Keratinocyte (primary cell): ENCODE measurements at regions not wholly inside any gene's neighbourhood (a gene's known extent, or its start where the extent isn't known, plus 50 kb on each side); places are given as distances from the start of the nearest gene placed in this dataset.

Experiments
- DNase-seq: peaks from one replicate; pipeline ENCODE4 v3.0.0-alpha.2; 2011; ENCODE audit warnings: low read depth, missing footprints, low spot score
- FAIRE-seq: peaks from 2 replicates; lab custom pipeline; 2011; peaks lifted over from hg19 to GRCh38; lab: Jason Lieb, UNC
- H2AFZ ChIP-seq: 2 replicates; pipeline ENCODE4 v1.6.0; 2012; ENCODE audit warnings: low read length, control low read depth, inconsistent platforms; ENCODE audit not compliant: control insufficient read depth
- H3K27ac ChIP-seq: 2 replicates; pipeline ENCODE4 v1.5.1; 2011; ENCODE audit warnings: low read length; ENCODE audit not compliant: control insufficient read depth, insufficient read depth
- H3K27me3 ChIP-seq: 3 replicates; pipeline ENCODE4 v1.6.0; 2011; ENCODE audit warnings: low read length; ENCODE audit not compliant: control insufficient read depth, insufficient read depth; ENCODE audit errors: extremely low read depth
- H3K36me3 ChIP-seq, 2 experiments: 2 replicates in 1 of 2; 3 replicates in 1 of 2; pipeline ENCODE4 v1.5.1; 2011; ENCODE audit warnings: low read length in 2 of 2, mild to moderate bottlenecking in 1 of 2; ENCODE audit not compliant: control insufficient read depth in 2 of 2, insufficient read depth in 2 of 2; ENCODE audit errors: extremely low read depth in 1 of 2
- H3K4me1 ChIP-seq: 3 replicates; pipeline ENCODE4 v1.5.1; 2011; ENCODE audit warnings: low read length; ENCODE audit not compliant: control insufficient read depth, insufficient read depth; ENCODE audit errors: extremely low read depth
- H3K4me2 ChIP-seq: 3 replicates; pipeline ENCODE4 v1.6.0; 2011; ENCODE audit warnings: low read depth, low read length; ENCODE audit not compliant: control insufficient read depth, insufficient read depth; ENCODE audit errors: extremely low read depth
- H3K4me3 ChIP-seq, 3 experiments: fragments of 200-600 bp in 1 of 3; sonication (generic) in 1 of 3; 2 replicates in 2 of 3; 3 replicates in 1 of 3; pipeline ENCODE4 v1.5.1; 2011 to 2016; ENCODE audit warnings: low read length in 3 of 3, mild to moderate bottlenecking in 3 of 3, control low read depth in 2 of 3, inconsistent platforms in 1 of 3, low read depth in 1 of 3, mixed read lengths in 1 of 3, mixed run types in 1 of 3, moderate library complexity in 1 of 3; ENCODE audit not compliant: control insufficient read depth in 2 of 3, insufficient read depth in 2 of 3; ENCODE audit errors: extremely low read depth in 1 of 3
- H3K79me2 ChIP-seq: 2 replicates; pipeline ENCODE4 v1.6.0; 2012; ENCODE audit warnings: low read length; ENCODE audit not compliant: control insufficient read depth, insufficient read depth
- H3K9ac ChIP-seq: 3 replicates; pipeline ENCODE4 v1.6.0; 2011; ENCODE audit warnings: low read length; ENCODE audit not compliant: control insufficient read depth, insufficient read depth; ENCODE audit errors: extremely low read depth
- H3K9me1 ChIP-seq: 3 replicates; pipeline ENCODE4 v1.6.0; 2011; ENCODE audit warnings: low read length; ENCODE audit not compliant: control insufficient read depth, insufficient read depth; ENCODE audit errors: extremely low read depth
- H3K9me3 ChIP-seq: 2 replicates; pipeline ENCODE4 v1.5.1; 2012; ENCODE audit warnings: low read depth, low read length; ENCODE audit not compliant: control insufficient read depth
- H4K20me1 ChIP-seq: 3 replicates; pipeline ENCODE4 v1.6.0; 2011; ENCODE audit warnings: low read length; ENCODE audit not compliant: control insufficient read depth, insufficient read depth; ENCODE audit errors: extremely low read depth
- CTCF ChIP-seq, 3 experiments: IDR thresholded peaks in 1 of 3; conservative IDR thresholded peaks in 1 of 3; optimal IDR thresholded peaks in 1 of 3; 2 replicates in 2 of 3; 3 replicates in 1 of 3; pipeline versions ENCODE3 to v1.5.1; 2011; ENCODE audit warnings: low read length in 3 of 3, mild to moderate bottlenecking in 3 of 3, moderate library complexity in 2 of 3, control low read depth in 1 of 3, inconsistent platforms in 1 of 3; ENCODE audit not compliant: insufficient read depth in 2 of 3; ENCODE audit errors: extremely low read depth in 1 of 3
- EZH2 ChIP-seq: IDR thresholded peaks from one replicate; pipeline ENCODE4 v1.6.1; 2012; ENCODE audit warnings: inconsistent platforms, mild to moderate bottlenecking, low read length, moderate library complexity
- dilution Hi-C: fragments of 300-500 bp; cut with MboI; formaldehyde crosslinking; loops from one replicate; pipeline ENCODE4 v1.7.0; 2020; ENCODE audit warnings: low sequenced_read_pairs; ENCODE audit not compliant: extremely low pct_ligation_motif_present

GRCh38 chr14:85263916-85264675, 265.8 kb upstream of the FLRT2 start:
- H3K36me3 ChIP-seq: no peaks in the 10 kb centered on the region
- no peak for FAIRE-seq

GRCh38 chr14:85273099-85273677, 256.8 kb upstream of the FLRT2 start:
- Histone ChIP-seq H3K27ac (no peak overlapping the region), H3K4me3 (no peak overlapping the region), H3K36me3 (no peaks in the 10 kb centered on the region), H3K79me2 (no peaks in the 10 kb centered on the region), H3K4me1 (no peaks in the 10 kb centered on the region), H3K9me3 (no peaks in the 10 kb centered on the region), H3K27me3 (no peaks in the 10 kb centered on the region), H3K4me2 (no peak overlapping the region), H2AFZ (no peak overlapping the region), H3K9ac (no peak overlapping the region), H3K9me1 (no peaks in the 10 kb centered on the region), H4K20me1 (no peaks in the 10 kb centered on the region)
- no peak for FAIRE-seq
- TF ChIP-seq EZH2: no peak
- TF ChIP-seq CTCF (optimal IDR thresholded peaks at IDR 0.05 in 1 of 3, IDR thresholded peaks at IDR 0.05 in 1 of 3, conservative IDR thresholded peaks at IDR 0.05 in 1 of 3; ENCODE audit: extremely low read depth in 1 of 3, insufficient read depth in 2 of 3, low read length in 3 of 3): no peak
- no peak for DNase-seq
- dilution Hi-C loops: no loop called here

More at GRCh38 chr14:85263916-85264675, 265.8 kb upstream of the FLRT2 start:
- no peak overlapping the region for H3K9ac ChIP-seq
- H2AFZ ChIP-seq: no peak overlapping the region
- no peak overlapping the region for H3K4me3 ChIP-seq
- H3K79me2 ChIP-seq: no peaks in the 10 kb centered on the region
- no peaks in the 10 kb centered on the region for H3K9me3 ChIP-seq
- no peaks in the 10 kb centered on the region for H4K20me1 ChIP-seq
- no peak for DNase-seq
- no peak overlapping the region for H3K4me2 ChIP-seq
- H3K27ac ChIP-seq: no peak overlapping the region
- dilution Hi-C loops: no loop called here
- no peak for TF ChIP-seq EZH2
- no peak for TF ChIP-seq CTCF (optimal IDR thresholded peaks at IDR 0.05 in 1 of 3, IDR thresholded peaks at IDR 0.05 in 1 of 3, conservative IDR thresholded peaks at IDR 0.05 in 1 of 3; ENCODE audit: extremely low read depth in 1 of 3, insufficient read depth in 2 of 3, low read length in 3 of 3)
- H3K27me3 ChIP-seq: no peaks in the 10 kb centered on the region
- no peaks in the 10 kb centered on the region for H3K9me1 ChIP-seq
- H3K4me1 ChIP-seq: no peaks in the 10 kb centered on the region
